GM23338 (cell line): ENCODE measurements at regions not wholly inside any gene's neighbourhood (a gene's known extent, or its start where the extent isn't known, plus 50 kb on each side); places are given as distances from the start of the nearest gene placed in this dataset.

Experiments
- ATAC-seq: fragments of 200-7000 bp; cut with Tn5 transposase; 3 replicates; pipeline ENCODE4 v1.9.1; 2020
- DNase-seq: peaks from one replicate; pipeline ENCODE4 v3.0.0-alpha.2; 2015; ENCODE audit warnings: low spot score
- H2AFZ ChIP-seq: fragments of 200-600 bp; sonication (generic); 2 replicates; pipeline ENCODE4 v1.8.0; 2016; ENCODE audit warnings: antibody characterized with exemption, mild to moderate bottlenecking, moderate library complexity
- H3F3A ChIP-seq: fragments of 200-600 bp; sonication (generic); replicated peaks from 2 replicates; pipeline ENCODE4 v1.8.0; 2017; ENCODE audit warnings: antibody characterized with exemption, mixed run types, low read depth
- H3K27ac ChIP-seq: fragments of 200-600 bp; sonication (generic); 2 replicates; pipeline ENCODE4 v1.6.1; 2016; ENCODE audit warnings: low read depth
- H3K27me3 ChIP-seq: fragments of 200-600 bp; sonication (generic); 2 replicates; pipeline ENCODE4 v1.8.0; 2016; ENCODE audit warnings: mild to moderate bottlenecking, mixed run types, moderate library complexity; ENCODE audit not compliant: insufficient read depth
- H3K36me3 ChIP-seq: fragments of 200-600 bp; sonication (generic); 2 replicates; pipeline ENCODE4 v1.8.0; 2016; ENCODE audit warnings: mild to moderate bottlenecking; ENCODE audit not compliant: insufficient read depth
- H3K4me1 ChIP-seq: fragments of 200-600 bp; sonication (generic); 2 replicates; pipeline ENCODE4 v1.8.0; 2016; ENCODE audit warnings: mild to moderate bottlenecking, moderate library complexity; ENCODE audit not compliant: insufficient read depth
- H3K4me2 ChIP-seq: fragments of 200-600 bp; sonication (generic); 2 replicates; pipeline ENCODE4 v1.7.1; 2017; ENCODE audit warnings: mixed run types
- H3K4me3 ChIP-seq: fragments of 200-600 bp; sonication (generic); 2 replicates; pipeline ENCODE4 v1.6.1; 2016; ENCODE audit warnings: mixed run types
- H3K79me2 ChIP-seq: fragments of 200-600 bp; sonication (generic); replicated peaks from 2 replicates; pipeline ENCODE4 v1.8.0; 2017; ENCODE audit warnings: mild to moderate bottlenecking; ENCODE audit not compliant: insufficient read depth
- H3K9me2 ChIP-seq: fragments of 200-600 bp; sonication (generic); 2 replicates; pipeline ENCODE4 v1.8.0; 2017; ENCODE audit not compliant: insufficient read depth
- H4K20me1 ChIP-seq: fragments of 200-600 bp; sonication (generic); replicated peaks from 2 replicates; pipeline ENCODE4 v1.8.0; 2017; ENCODE audit warnings: mild to moderate bottlenecking; ENCODE audit not compliant: insufficient read depth
- H3K27ac Mint-ChIP-seq: 2 replicates; pipeline ENCODE4 v1.8.0; 2020; ENCODE audit warnings: inconsistent platforms, mild to moderate bottlenecking, moderate library complexity, mixed read lengths
- H3K27me3 Mint-ChIP-seq: 3 replicates; pipeline ENCODE4 v1.8.0; 2022; ENCODE audit warnings: low read depth, mild to moderate bottlenecking, moderate library complexity, mixed read lengths, inconsistent platforms; ENCODE audit not compliant: insufficient read depth, poor library complexity
- H3K36me3 Mint-ChIP-seq: 3 replicates; pipeline ENCODE4 v1.8.0; 2021; ENCODE audit warnings: low read depth, mild to moderate bottlenecking, inconsistent platforms, moderate library complexity, mixed read lengths
- H3K4me1 Mint-ChIP-seq: 3 replicates; pipeline ENCODE4 v1.8.0; 2020; ENCODE audit warnings: mild to moderate bottlenecking, inconsistent platforms, mixed read lengths
- H3K4me3 Mint-ChIP-seq: 3 replicates; pipeline ENCODE4 v1.8.0; 2021; ENCODE audit warnings: moderate library complexity, mild to moderate bottlenecking, inconsistent platforms, mixed read lengths
- H3K9me3 Mint-ChIP-seq: 3 replicates; pipeline ENCODE4 v1.8.0; 2020; ENCODE audit warnings: moderate library complexity, mild to moderate bottlenecking, inconsistent platforms, mixed read lengths
- EZH2 ChIP-seq: fragments of 200-600 bp; sonication (generic); IDR thresholded peaks from one replicate; pipeline ENCODE4 v1.8.0; 2017; ENCODE audit warnings: antibody characterized with exemption, mild to moderate bottlenecking, low read depth; ENCODE audit not compliant: unreplicated experiment
- EZH2phosphoT487 ChIP-seq: fragments of 200-600 bp; sonication (generic); IDR thresholded peaks from one replicate; pipeline ENCODE4 v1.8.1; 2018; ENCODE audit warnings: antibody characterized with exemption; ENCODE audit not compliant: unreplicated experiment
- JUNB ChIP-seq: IDR thresholded peaks from one replicate; pipeline ENCODE4 v1.6.1; 2016; ENCODE audit warnings: antibody characterized with exemption; ENCODE audit not compliant: unreplicated experiment
- NANOG ChIP-seq: IDR thresholded peaks from 2 replicates; pipeline ENCODE4 v1.6.1; 2016; ENCODE audit warnings: antibody characterized with exemption, borderline replicate concordance
- POLR2AphosphoS5 ChIP-seq: IDR thresholded peaks from 2 replicates; pipeline ENCODE4 v1.6.1; 2016; ENCODE audit warnings: antibody characterized with exemption, low read depth
- STAT1 ChIP-seq: IDR thresholded peaks from one replicate; pipeline ENCODE4 v1.6.1; 2016; ENCODE audit warnings: antibody characterized with exemption; ENCODE audit not compliant: unreplicated experiment
- ZNF114 ChIP-seq: fragments of 250-450 bp; sonication (Bioruptor Pico); IDR thresholded peaks from 2 replicates; pipeline ENCODE4 v1.5.0; 2020; ENCODE audit warnings: mild to moderate bottlenecking, moderate library complexity
- TF ChIP-seq, protein P1 (sequence below): IDR thresholded peaks from one replicate; pipeline ENCODE4 v1.6.1; 2018; ENCODE audit warnings: antibody characterized with exemption; ENCODE audit not compliant: unreplicated experiment
- TF ChIP-seq, protein P2 (sequence below): fragments of 250-450 bp; sonication (Bioruptor Pico); IDR thresholded peaks from 2 replicates; pipeline ENCODE4 v1.5.0; 2020; ENCODE audit warnings: mild to moderate bottlenecking, moderate library complexity
- TF ChIP-seq, protein P3 (sequence below), 2 experiments: fragments of 200-600 bp in 1 of 2; sonication (generic) in 1 of 2; conservative IDR thresholded peaks; 2 replicates each; pipeline versions ENCODE4 v1.5.1 to v1.6.1; 2016 to 2017; ENCODE audit warnings: antibody characterized with exemption in 2 of 2, low read depth in 2 of 2, mild to moderate bottlenecking in 2 of 2, moderate library complexity in 1 of 2
- TF ChIP-seq, protein P4 (sequence below): IDR thresholded peaks from 2 replicates; pipeline ENCODE4 v1.6.1; 2016; ENCODE audit warnings: antibody characterized with exemption

DNA sequence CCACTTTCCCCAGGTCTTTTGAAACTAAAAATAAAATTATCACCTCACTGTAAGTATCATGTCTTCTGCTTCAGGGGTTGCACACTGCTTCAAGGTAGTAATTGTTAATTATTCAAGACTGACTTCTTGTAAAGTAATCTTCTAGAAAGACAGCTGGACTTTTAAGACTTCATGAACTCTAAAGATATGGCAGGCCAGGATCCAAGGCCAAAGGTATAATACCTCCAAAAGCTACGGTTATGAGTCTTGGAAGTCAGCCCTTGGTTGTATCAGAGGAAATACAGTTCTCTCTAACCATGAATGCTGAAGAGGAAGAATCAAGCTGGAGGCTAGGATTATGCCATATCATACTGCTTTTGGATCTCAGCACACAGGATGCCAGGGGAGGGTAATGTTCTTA, 1346.8 kb upstream of the GJE1 start:
- no peak overlapping the region for H3K27ac Mint-ChIP-seq
- H3K27me3 Mint-ChIP-seq: peaks cover 1% of the 10 kb centered on the region
- H3F3A ChIP-seq: no peaks in the 10 kb centered on the region
- H3K27ac ChIP-seq: no peak overlapping the region
- no peaks in the 10 kb centered on the region for H3K4me1 Mint-ChIP-seq
- no peak overlapping the region for H2AFZ ChIP-seq
- H3K79me2 ChIP-seq: no peaks in the 10 kb centered on the region
- TF ChIP-seq, protein P1, sequence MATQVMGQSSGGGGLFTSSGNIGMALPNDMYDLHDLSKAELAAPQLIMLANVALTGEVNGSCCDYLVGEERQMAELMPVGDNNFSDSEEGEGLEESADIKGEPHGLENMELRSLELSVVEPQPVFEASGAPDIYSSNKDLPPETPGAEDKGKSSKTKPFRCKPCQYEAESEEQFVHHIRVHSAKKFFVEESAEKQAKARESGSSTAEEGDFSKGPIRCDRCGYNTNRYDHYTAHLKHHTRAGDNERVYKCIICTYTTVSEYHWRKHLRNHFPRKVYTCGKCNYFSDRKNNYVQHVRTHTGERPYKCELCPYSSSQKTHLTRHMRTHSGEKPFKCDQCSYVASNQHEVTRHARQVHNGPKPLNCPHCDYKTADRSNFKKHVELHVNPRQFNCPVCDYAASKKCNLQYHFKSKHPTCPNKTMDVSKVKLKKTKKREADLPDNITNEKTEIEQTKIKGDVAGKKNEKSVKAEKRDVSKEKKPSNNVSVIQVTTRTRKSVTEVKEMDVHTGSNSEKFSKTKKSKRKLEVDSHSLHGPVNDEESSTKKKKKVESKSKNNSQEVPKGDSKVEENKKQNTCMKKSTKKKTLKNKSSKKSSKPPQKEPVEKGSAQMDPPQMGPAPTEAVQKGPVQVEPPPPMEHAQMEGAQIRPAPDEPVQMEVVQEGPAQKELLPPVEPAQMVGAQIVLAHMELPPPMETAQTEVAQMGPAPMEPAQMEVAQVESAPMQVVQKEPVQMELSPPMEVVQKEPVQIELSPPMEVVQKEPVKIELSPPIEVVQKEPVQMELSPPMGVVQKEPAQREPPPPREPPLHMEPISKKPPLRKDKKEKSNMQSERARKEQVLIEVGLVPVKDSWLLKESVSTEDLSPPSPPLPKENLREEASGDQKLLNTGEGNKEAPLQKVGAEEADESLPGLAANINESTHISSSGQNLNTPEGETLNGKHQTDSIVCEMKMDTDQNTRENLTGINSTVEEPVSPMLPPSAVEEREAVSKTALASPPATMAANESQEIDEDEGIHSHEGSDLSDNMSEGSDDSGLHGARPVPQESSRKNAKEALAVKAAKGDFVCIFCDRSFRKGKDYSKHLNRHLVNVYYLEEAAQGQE: no peak
- TF ChIP-seq STAT1 (no peak), EZH2phosphoT487 (no peak), EZH2 (no peak), ZNF114 (no peak), JUNB (no peak), NANOG (no peak), POLR2AphosphoS5 (no peak)
- TF ChIP-seq, protein P2, sequence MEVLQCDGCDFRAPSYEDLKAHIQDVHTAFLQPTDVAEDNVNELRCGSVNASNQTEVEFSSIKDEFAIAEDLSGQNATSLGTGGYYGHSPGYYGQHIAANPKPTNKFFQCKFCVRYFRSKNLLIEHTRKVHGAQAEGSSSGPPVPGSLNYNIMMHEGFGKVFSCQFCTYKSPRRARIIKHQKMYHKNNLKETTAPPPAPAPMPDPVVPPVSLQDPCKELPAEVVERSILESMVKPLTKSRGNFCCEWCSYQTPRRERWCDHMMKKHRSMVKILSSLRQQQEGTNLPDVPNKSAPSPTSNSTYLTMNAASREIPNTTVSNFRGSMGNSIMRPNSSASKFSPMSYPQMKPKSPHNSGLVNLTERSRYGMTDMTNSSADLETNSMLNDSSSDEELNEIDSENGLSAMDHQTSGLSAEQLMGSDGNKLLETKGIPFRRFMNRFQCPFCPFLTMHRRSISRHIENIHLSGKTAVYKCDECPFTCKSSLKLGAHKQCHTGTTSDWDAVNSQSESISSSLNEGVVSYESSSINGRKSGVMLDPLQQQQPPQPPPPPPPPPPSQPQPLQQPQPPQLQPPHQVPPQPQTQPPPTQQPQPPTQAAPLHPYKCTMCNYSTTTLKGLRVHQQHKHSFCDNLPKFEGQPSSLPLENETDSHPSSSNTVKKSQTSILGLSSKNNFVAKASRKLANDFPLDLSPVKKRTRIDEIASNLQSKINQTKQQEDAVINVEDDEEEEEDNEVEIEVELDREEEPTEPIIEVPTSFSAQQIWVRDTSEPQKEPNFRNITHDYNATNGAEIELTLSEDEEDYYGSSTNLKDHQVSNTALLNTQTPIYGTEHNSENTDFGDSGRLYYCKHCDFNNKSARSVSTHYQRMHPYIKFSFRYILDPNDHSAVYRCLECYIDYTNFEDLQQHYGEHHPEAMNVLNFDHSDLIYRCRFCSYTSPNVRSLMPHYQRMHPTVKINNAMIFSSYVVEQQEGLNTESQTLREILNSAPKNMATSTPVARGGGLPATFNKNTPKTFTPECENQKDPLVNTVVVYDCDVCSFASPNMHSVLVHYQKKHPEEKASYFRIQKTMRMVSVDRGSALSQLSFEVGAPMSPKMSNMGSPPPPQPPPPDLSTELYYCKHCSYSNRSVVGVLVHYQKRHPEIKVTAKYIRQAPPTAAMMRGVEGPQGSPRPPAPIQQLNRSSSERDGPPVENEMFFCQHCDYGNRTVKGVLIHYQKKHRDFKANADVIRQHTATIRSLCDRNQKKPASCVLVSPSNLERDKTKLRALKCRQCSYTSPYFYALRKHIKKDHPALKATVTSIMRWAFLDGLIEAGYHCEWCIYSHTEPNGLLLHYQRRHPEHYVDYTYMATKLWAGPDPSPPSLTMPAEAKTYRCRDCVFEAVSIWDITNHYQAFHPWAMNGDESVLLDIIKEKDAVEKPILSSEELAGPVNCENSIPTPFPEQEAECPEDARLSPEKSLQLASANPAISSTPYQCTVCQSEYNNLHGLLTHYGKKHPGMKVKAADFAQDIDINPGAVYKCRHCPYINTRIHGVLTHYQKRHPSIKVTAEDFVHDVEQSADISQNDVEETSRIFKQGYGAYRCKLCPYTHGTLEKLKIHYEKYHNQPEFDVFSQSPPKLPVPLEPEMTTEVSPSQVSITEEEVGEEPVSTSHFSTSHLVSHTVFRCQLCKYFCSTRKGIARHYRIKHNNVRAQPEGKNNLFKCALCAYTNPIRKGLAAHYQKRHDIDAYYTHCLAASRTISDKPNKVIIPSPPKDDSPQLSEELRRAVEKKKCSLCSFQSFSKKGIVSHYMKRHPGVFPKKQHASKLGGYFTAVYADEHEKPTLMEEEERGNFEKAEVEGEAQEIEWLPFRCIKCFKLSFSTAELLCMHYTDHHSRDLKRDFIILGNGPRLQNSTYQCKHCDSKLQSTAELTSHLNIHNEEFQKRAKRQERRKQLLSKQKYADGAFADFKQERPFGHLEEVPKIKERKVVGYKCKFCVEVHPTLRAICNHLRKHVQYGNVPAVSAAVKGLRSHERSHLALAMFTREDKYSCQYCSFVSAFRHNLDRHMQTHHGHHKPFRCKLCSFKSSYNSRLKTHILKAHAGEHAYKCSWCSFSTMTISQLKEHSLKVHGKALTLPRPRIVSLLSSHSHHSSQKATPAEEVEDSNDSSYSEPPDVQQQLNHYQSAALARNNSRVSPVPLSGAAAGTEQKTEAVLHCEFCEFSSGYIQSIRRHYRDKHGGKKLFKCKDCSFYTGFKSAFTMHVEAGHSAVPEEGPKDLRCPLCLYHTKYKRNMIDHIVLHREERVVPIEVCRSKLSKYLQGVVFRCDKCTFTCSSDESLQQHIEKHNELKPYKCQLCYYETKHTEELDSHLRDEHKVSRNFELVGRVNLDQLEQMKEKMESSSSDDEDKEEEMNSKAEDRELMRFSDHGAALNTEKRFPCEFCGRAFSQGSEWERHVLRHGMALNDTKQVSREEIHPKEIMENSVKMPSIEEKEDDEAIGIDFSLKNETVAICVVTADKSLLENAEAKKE (CRISPR knock-in tag): no peak
- TF ChIP-seq, protein P3, sequence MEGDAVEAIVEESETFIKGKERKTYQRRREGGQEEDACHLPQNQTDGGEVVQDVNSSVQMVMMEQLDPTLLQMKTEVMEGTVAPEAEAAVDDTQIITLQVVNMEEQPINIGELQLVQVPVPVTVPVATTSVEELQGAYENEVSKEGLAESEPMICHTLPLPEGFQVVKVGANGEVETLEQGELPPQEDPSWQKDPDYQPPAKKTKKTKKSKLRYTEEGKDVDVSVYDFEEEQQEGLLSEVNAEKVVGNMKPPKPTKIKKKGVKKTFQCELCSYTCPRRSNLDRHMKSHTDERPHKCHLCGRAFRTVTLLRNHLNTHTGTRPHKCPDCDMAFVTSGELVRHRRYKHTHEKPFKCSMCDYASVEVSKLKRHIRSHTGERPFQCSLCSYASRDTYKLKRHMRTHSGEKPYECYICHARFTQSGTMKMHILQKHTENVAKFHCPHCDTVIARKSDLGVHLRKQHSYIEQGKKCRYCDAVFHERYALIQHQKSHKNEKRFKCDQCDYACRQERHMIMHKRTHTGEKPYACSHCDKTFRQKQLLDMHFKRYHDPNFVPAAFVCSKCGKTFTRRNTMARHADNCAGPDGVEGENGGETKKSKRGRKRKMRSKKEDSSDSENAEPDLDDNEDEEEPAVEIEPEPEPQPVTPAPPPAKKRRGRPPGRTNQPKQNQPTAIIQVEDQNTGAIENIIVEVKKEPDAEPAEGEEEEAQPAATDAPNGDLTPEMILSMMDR (conservative IDR thresholded peaks at IDR 0.05; ENCODE audit: low read depth in 2 of 2): no peak
- TF ChIP-seq, protein P4, sequence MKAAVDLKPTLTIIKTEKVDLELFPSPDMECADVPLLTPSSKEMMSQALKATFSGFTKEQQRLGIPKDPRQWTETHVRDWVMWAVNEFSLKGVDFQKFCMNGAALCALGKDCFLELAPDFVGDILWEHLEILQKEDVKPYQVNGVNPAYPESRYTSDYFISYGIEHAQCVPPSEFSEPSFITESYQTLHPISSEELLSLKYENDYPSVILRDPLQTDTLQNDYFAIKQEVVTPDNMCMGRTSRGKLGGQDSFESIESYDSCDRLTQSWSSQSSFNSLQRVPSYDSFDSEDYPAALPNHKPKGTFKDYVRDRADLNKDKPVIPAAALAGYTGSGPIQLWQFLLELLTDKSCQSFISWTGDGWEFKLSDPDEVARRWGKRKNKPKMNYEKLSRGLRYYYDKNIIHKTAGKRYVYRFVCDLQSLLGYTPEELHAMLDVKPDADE: no peak
- H3K9me3 Mint-ChIP-seq: no peaks in the 10 kb centered on the region; the same call in 2 of the 3 replicates
- DNase-seq (no peak), ATAC-seq (no peak)
- H3K4me1 ChIP-seq: no peaks in the 10 kb centered on the region
- no peak overlapping the region for H3K4me2 ChIP-seq
- no peaks in the 10 kb centered on the region for H3K27me3 ChIP-seq
- no peaks in the 10 kb centered on the region for H3K36me3 ChIP-seq
- no peaks in the 10 kb centered on the region for H3K36me3 Mint-ChIP-seq
- H4K20me1 ChIP-seq: no peaks in the 10 kb centered on the region
- H3K4me3 ChIP-seq: no peak overlapping the region
- H3K9me2 ChIP-seq: no peaks in the 10 kb centered on the region
- no peak overlapping the region for H3K4me3 Mint-ChIP-seq
